GM19438 (cell line): ENCODE measurements at regions not wholly inside any gene's neighbourhood (a gene's known extent, or its start where the extent isn't known, plus 50 kb on each side); places are given as distances from the start of the nearest gene placed in this dataset.
"Not testable (repeated sequence)": the region's sequence is repeated elsewhere in the genome, so short reads cannot be mapped to it uniquely, and the experiment has no call there.

Experiments used
- ATAC-seq: cut with Tn5 transposase; IDR thresholded peaks from one replicate; pipeline ENCODE4 v1.9.1; 2021; ENCODE audit warnings: low read depth; ENCODE audit not compliant: unreplicated experiment

- no peak for ATAC-seq
Observed at GRCh38 chrX:55813150-55813549, 95.6 kb downstream of the RRAGB start.

- ATAC-seq: no peak
Observed at GRCh38 chrX:55815546-55815945, 98.0 kb downstream of the RRAGB start.

- no peak for ATAC-seq
Observed at GRCh38 chrX:55816023-55816422, 98.5 kb downstream of the RRAGB start.

GRCh38 chrX:55818673-55819375 lies 101.3 kb downstream of the RRAGB start:
- no peak for ATAC-seq

- ATAC-seq: no peak
Observed at GRCh38 chrX:55839485-55839884, 121.9 kb downstream of the RRAGB start.

GRCh38 chrX:55841962-55842752 lies 124.6 kb downstream of the RRAGB start:
- peak; percentile 73 for ATAC-seq

- ATAC-seq: not testable (repeated sequence)
Observed at GRCh38 chrX:55866779-55867178, 149.2 kb downstream of the RRAGB start.

GRCh38 chrX:55867181-55867651 lies 149.7 kb downstream of the RRAGB start:
- ATAC-seq: peak; percentile 90

- peak; percentile 47 for ATAC-seq
Observed at GRCh38 chrX:55867708-55868107, 150.2 kb downstream of the RRAGB start.

- no peak for ATAC-seq
Observed at GRCh38 chrX:55874807-55875206, 157.3 kb downstream of the RRAGB start.

GRCh38 chrX:55883541-55883940 lies 166.0 kb downstream of the RRAGB start:
- ATAC-seq: not testable (repeated sequence)

GRCh38 chrX:55907968-55908607 lies 190.5 kb downstream of the RRAGB start:
- ATAC-seq: peak; percentile 65

GRCh38 chrX:55908661-55909212 lies 191.2 kb downstream of the RRAGB start:
- peak; percentile 61 for ATAC-seq

- peak; percentile 92 for ATAC-seq
Observed at GRCh38 chrX:55919367-55920221, 202.0 kb downstream of the RRAGB start.

- no peak for ATAC-seq
Observed at GRCh38 chrX:55924574-55924973, 207.0 kb downstream of the RRAGB start.

- not testable (repeated sequence) for ATAC-seq
Observed at GRCh38 chrX:55928529-55928928, 211.0 kb downstream of the RRAGB start.
